ENCODE measurements at regions not wholly inside any gene's neighbourhood (a gene's known extent, or its start where the extent isn't known, plus 50 kb on each side); places are given as distances from the start of the nearest gene placed in this dataset.

DNA sequence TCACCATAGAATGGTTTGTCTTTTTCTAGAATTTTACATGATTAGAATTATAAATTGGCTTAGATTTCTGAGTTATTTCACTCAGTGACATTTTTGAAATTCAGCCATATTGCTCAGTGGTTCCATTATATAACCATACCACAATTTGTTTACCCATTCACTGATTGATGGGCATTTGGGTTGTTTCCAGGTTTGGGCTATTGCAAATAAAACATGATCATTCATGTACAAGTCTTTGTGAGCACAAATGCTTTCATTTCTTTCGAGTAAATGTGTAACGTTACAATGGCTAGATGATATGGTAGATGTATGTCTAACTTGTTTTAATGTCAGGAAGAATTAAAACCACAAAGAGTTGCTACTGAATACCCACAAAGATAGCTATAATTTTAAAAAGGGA lies 279.9 kb upstream of the TARS1 start:
- H3K27ac ChIP-seq = no peak overlapping the region
- DNase-seq (ENCODE audit: low read depth in 1 of 2, low spot score in 1 of 2) = no peak
- H3K4me1 ChIP-seq (ENCODE audit: low read depth) = no peaks in the 10 kb centered on the region
- no peaks in the 10 kb centered on the region for H3K27me3 ChIP-seq
- H3K9me3 ChIP-seq (ENCODE audit: low read depth) = no peaks in the 10 kb centered on the region
- no peak for TF ChIP-seq CTCF (IDR thresholded peaks at IDR 0.05; ENCODE audit: low read depth, low read length)
- H3K4me3 ChIP-seq = no peak overlapping the region
- no peaks in the 10 kb centered on the region for H3K36me3 ChIP-seq

DNA sequence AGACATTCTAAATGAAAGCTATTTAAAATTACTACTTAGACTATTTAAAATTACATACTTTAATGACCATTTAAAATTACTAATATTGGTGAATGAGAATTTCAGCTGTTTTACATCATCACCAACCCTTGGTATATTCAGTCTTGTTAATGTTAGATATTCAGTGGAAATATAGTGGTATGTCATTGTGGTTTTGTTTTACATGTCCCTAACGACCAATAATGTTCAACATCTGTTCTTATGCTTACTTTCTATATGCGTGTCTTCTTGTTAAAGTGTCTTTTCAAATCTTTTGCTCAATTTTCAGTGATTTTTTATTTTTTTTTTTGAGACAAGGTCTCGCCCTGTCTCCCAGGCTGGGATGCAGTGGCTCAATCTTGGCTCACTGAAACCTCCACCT lies 279.3 kb upstream of the TARS1 start:
- no peaks in the 10 kb centered on the region for H3K9me3 ChIP-seq (ENCODE audit: low read depth)
- H3K4me1 ChIP-seq (ENCODE audit: low read depth) = no peaks in the 10 kb centered on the region
- no peaks in the 10 kb centered on the region for H3K36me3 ChIP-seq
- TF ChIP-seq CTCF (IDR thresholded peaks at IDR 0.05; ENCODE audit: low read depth, low read length) = no peak
- no peak overlapping the region for H3K27ac ChIP-seq
- H3K4me3 ChIP-seq = no peak overlapping the region
- no peak for DNase-seq (ENCODE audit: low read depth in 1 of 2, low spot score in 1 of 2)
- H3K27me3 ChIP-seq = no peaks in the 10 kb centered on the region

DNA sequence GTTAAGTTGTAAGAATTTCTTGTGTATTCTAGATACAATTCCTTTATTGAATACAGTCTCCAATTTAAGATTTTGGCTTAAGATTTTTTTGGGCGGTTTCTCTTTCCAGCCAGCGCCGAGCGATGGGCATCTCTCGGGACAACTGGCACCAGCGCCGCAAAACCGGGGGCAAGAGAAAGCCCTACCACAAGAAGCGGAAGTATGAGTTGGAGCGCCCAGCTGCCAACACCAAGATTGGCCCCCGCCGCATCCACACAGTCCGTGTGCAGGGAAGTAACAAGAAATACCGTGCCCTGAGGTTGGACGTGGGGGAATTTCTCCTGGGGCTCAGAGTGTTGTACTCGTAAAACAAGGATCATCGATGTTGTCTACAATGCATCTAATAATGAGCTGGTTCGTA lies 278.7 kb upstream of the TARS1 start:
- Histone ChIP-seq H3K4me1 (ENCODE audit: low read depth) (no peaks in the 10 kb centered on the region), H3K9me3 (ENCODE audit: low read depth) (no peaks in the 10 kb centered on the region), H3K36me3 (no peaks in the 10 kb centered on the region), H3K4me3 (no peak overlapping the region), H3K27me3 (no peaks in the 10 kb centered on the region), H3K27ac (no peak overlapping the region)
- no peak for TF ChIP-seq CTCF (IDR thresholded peaks at IDR 0.05; ENCODE audit: low read depth, low read length)
- no peak for DNase-seq (ENCODE audit: low read depth in 1 of 2, low spot score in 1 of 2)

DNA sequence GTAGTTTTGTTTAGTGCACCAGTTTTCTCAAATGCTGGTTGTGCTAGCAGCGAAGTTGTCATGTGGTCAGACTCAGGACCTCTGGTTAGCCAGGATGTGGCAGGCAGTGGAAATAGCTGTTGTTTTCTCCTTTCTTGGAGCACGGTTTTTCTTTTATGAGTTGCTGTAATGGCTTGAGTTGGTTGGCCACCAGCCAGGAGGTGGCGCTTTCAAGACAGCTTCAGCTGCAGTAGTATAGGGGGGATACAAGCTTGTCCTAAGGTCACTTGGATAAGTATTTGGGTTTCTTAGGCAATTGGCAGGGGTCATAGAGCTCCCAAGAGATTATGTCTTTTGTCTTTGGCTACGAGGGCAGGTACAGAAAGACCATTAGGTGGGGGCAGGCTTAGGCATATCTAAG lies 274.2 kb upstream of the TARS1 start:
- no peaks in the 10 kb centered on the region for H3K4me1 ChIP-seq (ENCODE audit: low read depth)
- no peak for DNase-seq (ENCODE audit: low read depth in 1 of 2, low spot score in 1 of 2)
- no peak for TF ChIP-seq CTCF (IDR thresholded peaks at IDR 0.05; ENCODE audit: low read depth, low read length)
- H3K27me3 ChIP-seq = no peaks in the 10 kb centered on the region
- no peak overlapping the region for H3K4me3 ChIP-seq
- H3K9me3 ChIP-seq (ENCODE audit: low read depth) = no peaks in the 10 kb centered on the region
- H3K27ac ChIP-seq = no peak overlapping the region
- no peaks in the 10 kb centered on the region for H3K36me3 ChIP-seq

DNA sequence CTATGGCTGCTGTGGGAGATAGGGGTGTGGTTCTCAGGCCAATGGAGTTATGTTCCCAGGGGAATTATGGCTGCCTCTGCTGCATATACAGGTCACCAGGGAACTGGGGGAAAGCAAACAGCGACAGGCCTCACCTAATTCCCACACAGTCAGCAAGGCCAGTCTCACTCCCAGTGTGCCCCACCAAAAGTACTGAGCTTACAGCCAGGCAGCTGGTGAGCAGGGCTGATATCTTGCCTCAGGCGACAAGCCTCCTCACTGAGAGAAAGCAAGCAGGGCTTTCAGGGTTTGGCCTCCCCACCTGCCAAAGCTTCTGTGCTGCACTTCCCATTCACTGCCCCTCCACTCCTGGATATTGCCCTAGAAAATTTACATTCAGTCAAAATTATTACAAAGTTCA lies 273.8 kb upstream of the TARS1 start:
- no peak for DNase-seq (ENCODE audit: low read depth in 1 of 2, low spot score in 1 of 2)
- Histone ChIP-seq H3K4me3 (no peak overlapping the region), H3K27ac (no peak overlapping the region), H3K4me1 (ENCODE audit: low read depth) (no peaks in the 10 kb centered on the region), H3K27me3 (no peaks in the 10 kb centered on the region), H3K9me3 (ENCODE audit: low read depth) (no peaks in the 10 kb centered on the region), H3K36me3 (no peaks in the 10 kb centered on the region)
- TF ChIP-seq CTCF (IDR thresholded peaks at IDR 0.05; ENCODE audit: low read depth, low read length) = no peak

DNA sequence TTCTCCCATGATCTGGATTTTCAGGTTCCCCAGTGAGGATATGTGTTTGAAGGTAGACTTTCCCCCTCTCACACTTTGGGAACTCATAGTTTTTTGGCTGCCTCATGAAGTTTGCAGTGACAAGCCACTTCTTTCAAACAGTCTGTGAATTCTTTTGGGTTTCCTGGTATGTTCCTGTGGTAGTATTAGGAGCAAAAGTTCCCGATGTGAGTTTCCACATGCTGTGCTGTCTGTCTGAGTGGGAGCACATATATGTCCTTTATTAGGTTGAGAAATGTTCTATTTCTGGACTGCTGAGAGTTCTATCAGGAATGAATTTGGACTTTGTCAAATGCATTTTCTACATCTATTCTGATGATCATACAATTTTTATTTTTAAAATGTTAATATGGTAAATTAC lies 273.2 kb upstream of the TARS1 start:
- DNase-seq (ENCODE audit: low read depth in 1 of 2, low spot score in 1 of 2) = no peak
- no peak for TF ChIP-seq CTCF (IDR thresholded peaks at IDR 0.05; ENCODE audit: low read depth, low read length)
- no peak overlapping the region for H3K4me3 ChIP-seq
- no peak overlapping the region for H3K27ac ChIP-seq
- H3K36me3 ChIP-seq = no peaks in the 10 kb centered on the region
- no peaks in the 10 kb centered on the region for H3K9me3 ChIP-seq (ENCODE audit: low read depth)
- no peaks in the 10 kb centered on the region for H3K27me3 ChIP-seq
- H3K4me1 ChIP-seq (ENCODE audit: low read depth) = no peaks in the 10 kb centered on the region
